ENCODE measurements at regions not wholly inside any gene's neighbourhood (a gene's known extent, or its start where the extent isn't known, plus 50 kb on each side); places are given as distances from the start of the nearest gene placed in this dataset.

DNA sequence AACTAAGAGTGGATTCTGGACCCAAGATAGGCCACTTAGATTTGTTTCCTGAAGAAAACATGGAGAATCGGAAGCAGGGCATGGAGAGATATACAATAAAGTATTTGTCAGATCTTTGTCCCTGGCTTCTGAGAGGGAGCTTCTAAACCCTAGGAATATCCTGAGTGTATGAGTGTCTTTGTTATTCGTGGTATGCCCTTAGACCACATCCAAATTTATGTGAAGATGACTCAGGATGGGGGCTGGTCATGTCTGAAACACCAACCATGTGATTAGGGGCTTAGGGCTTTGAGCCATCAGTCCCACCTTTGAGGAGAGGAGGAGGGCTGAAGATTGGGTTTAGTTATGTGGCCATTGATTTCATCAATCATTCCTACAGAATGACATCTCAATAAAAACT lies 69.7 kb upstream of the PLPP4 start:
- Histone ChIP-seq H3K9me3 (no peaks in the 10 kb centered on the region), H3K36me3 (no peaks in the 10 kb centered on the region), H3K4me1 (no peaks in the 10 kb centered on the region), H3K27ac (no peak overlapping the region), H3K27me3 (no peaks in the 10 kb centered on the region), H3K4me3 (no peak overlapping the region)
- no peak for TF ChIP-seq POLR2AphosphoS5 (IDR thresholded peaks at IDR 0.05; ENCODE audit: insufficient read depth in 1 of 2, low read depth in 1 of 2)
- TF ChIP-seq, protein P1, sequence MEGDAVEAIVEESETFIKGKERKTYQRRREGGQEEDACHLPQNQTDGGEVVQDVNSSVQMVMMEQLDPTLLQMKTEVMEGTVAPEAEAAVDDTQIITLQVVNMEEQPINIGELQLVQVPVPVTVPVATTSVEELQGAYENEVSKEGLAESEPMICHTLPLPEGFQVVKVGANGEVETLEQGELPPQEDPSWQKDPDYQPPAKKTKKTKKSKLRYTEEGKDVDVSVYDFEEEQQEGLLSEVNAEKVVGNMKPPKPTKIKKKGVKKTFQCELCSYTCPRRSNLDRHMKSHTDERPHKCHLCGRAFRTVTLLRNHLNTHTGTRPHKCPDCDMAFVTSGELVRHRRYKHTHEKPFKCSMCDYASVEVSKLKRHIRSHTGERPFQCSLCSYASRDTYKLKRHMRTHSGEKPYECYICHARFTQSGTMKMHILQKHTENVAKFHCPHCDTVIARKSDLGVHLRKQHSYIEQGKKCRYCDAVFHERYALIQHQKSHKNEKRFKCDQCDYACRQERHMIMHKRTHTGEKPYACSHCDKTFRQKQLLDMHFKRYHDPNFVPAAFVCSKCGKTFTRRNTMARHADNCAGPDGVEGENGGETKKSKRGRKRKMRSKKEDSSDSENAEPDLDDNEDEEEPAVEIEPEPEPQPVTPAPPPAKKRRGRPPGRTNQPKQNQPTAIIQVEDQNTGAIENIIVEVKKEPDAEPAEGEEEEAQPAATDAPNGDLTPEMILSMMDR (IDR thresholded peaks at IDR 0.05), result no peak
- no peak for TF ChIP-seq POLR2A (IDR thresholded peaks at IDR 0.05)
- DNase-seq (ENCODE audit: extremely low spot score in 2 of 2), result no peak
- intact Hi-C loops (cut with DNase I), result no loop called here

DNA sequence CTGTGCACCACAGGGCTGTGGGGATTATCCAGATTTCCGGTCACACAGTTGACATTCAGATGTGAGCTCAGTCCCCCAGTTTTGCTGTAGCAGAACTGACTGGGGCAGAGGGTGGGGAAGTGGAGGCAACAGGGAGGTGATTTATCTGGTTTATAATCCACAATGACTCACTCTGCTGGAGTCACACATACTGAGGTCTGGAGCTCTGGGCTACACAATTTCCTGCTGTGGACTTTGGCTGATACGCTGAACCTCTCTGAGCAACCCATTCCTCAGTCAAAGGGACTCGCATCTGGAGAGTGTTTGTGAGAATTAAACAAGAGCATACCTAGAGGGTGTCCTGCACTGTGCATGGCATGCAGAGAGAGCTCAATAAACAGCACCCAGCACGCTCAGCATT lies 64.8 kb upstream of the PLPP4 start:
- Histone ChIP-seq H3K27me3 (no peaks in the 10 kb centered on the region), H3K27ac (no peak overlapping the region), H3K4me1 (no peaks in the 10 kb centered on the region), H3K9me3 (no peaks in the 10 kb centered on the region), H3K4me3 (no peak overlapping the region), H3K36me3 (no peaks in the 10 kb centered on the region)
- intact Hi-C loops (cut with DNase I), result no loop called here
- no peak for DNase-seq (ENCODE audit: extremely low spot score in 2 of 2)
- TF ChIP-seq POLR2A (IDR thresholded peaks at IDR 0.05), result no peak
- TF ChIP-seq, protein P1 (IDR thresholded peaks at IDR 0.05), result no peak
- TF ChIP-seq POLR2AphosphoS5 (IDR thresholded peaks at IDR 0.05; ENCODE audit: insufficient read depth in 1 of 2, low read depth in 1 of 2), result no peak

DNA sequence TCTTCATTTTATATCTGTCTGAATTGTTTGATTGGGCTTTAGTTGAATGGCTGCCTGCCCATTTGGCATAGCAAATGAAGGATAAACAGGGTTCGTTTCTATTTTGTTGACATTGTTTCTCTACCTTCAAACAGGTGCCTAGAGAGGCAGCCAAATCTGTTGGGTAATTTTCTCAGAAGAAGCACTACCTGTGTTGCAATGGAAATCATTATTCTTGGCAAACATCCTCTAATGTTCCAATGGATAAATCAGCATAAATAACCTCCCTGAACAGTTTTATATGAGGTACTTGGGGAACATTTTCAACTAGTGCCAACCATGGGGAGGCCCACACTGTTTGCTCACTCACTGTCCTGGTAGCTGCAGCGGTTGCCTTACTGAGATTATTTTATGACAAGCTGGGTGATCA lies 64.4 kb upstream of the PLPP4 start:
- Histone ChIP-seq H3K4me1 (no peaks in the 10 kb centered on the region), H3K9me3 (no peaks in the 10 kb centered on the region), H3K27me3 (no peaks in the 10 kb centered on the region), H3K4me3 (no peak overlapping the region), H3K36me3 (no peaks in the 10 kb centered on the region), H3K27ac (no peak overlapping the region)
- no peak for DNase-seq (ENCODE audit: extremely low spot score in 2 of 2)
- TF ChIP-seq POLR2AphosphoS5 (IDR thresholded peaks at IDR 0.05; ENCODE audit: insufficient read depth in 1 of 2, low read depth in 1 of 2) (no peak), POLR2A (IDR thresholded peaks at IDR 0.05) (no peak)
- TF ChIP-seq, protein P1 (IDR thresholded peaks at IDR 0.05), result no peak
- intact Hi-C loops (cut with DNase I), result no loop called here

DNA sequence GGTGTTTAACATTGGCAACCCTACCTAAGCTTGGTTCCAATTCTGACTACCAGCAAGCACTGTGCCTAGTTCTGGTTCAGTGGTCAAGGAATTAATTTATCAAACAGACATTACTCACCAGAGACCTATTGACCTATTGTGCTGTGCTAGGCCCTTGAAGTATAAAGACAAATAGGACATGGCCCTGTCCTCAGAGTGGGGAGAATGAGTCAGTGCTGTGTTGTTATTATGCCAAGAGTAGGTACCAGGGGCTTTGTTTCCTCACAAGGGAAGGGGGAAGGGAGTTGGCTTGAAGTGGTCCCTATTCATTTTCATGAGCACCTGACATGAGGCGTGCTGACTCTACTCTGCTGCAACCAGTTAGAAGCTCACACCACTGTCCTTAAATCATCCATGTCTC lies 62.6 kb upstream of the PLPP4 start:
- intact Hi-C loops (cut with DNase I), result no loop called here
- Histone ChIP-seq H3K4me3 (no peak overlapping the region), H3K36me3 (no peaks in the 10 kb centered on the region), H3K4me1 (no peaks in the 10 kb centered on the region), H3K9me3 (no peaks in the 10 kb centered on the region), H3K27me3 (no peaks in the 10 kb centered on the region), H3K27ac (no peak overlapping the region)
- DNase-seq (ENCODE audit: extremely low spot score in 2 of 2), result no peak
- TF ChIP-seq POLR2A (IDR thresholded peaks at IDR 0.05) (no peak), POLR2AphosphoS5 (IDR thresholded peaks at IDR 0.05; ENCODE audit: insufficient read depth in 1 of 2, low read depth in 1 of 2) (no peak)
- TF ChIP-seq, protein P1 (IDR thresholded peaks at IDR 0.05), result no peak

DNA sequence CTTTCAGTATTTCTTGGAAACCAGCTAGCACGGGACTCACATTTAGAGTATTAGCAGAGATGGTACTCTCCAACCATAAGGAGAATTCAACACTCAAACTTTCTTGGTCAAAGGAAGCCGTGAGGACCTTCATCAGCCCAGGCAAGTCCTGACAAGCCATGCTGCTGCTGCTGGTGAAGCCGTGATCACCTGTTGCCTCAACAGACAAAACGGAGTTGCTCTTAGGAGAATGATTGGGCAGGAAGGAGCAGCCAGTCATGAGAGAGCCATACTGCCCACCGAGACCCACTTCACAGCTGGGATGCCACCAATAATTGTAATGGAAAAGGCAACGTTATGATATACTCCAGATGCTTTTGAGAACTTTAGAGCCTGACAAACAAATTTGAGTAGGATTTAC lies 60.8 kb upstream of the PLPP4 start:
- TF ChIP-seq, protein P1 (IDR thresholded peaks at IDR 0.05), result no peak
- TF ChIP-seq POLR2A (IDR thresholded peaks at IDR 0.05) (no peak), POLR2AphosphoS5 (IDR thresholded peaks at IDR 0.05; ENCODE audit: insufficient read depth in 1 of 2, low read depth in 1 of 2) (no peak)
- H3K4me3 ChIP-seq, result no peak overlapping the region
- H3K36me3 ChIP-seq, result no peaks in the 10 kb centered on the region
- intact Hi-C loops (cut with DNase I), result no loop called here
- DNase-seq (ENCODE audit: extremely low spot score in 2 of 2), result no peak
- H3K9me3 ChIP-seq, result no peaks in the 10 kb centered on the region
- H3K27ac ChIP-seq, result no peak overlapping the region
- no peaks in the 10 kb centered on the region for H3K27me3 ChIP-seq
- no peaks in the 10 kb centered on the region for H3K4me1 ChIP-seq
